ENCODE measurements at regions not wholly inside any gene's neighbourhood (a gene's known extent, or its start where the extent isn't known, plus 50 kb on each side); places are given as distances from the start of the nearest gene placed in this dataset.

DNA sequence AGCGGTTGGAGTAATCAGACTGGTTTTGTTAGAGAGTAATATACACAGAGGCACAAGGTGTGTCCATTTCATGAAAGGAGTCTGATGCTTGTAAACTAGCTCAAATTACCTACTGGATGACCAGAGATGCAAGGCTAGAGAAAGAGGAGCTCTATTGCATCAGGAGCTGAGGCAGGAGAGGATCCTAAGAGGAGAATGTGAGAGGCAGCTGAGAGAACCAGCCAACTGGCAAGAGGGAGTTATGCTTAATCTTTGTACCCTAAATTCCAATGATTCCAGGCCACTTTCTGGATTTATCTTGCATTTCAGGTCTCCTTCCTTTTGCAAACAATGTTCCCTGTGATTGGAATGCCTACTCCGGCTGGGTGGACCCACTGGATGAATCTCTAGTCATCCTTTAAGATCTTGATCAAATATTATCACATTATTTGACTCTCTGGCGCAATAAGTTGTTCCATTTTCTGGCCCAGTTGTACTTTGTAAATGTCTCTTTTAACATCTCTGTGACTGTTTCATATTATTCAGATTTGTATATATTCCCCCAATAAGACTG, 57.5 kb upstream of the PTPN12 start:
- H3K4me1 Mint-ChIP-seq: peaks cover 15% of the 10 kb centered on the region; the same call in 2 of the 3 replicates
- H3K4me2 ChIP-seq: no peak overlapping the region
- ATAC-seq: peak; percentile 23; the same call in 1 of the 3 replicates
- no peak overlapping the region for H3K27ac Mint-ChIP-seq
- peak; percentile 38 for DNase-seq (ENCODE audit: low spot score)
- TF ChIP-seq, protein P1, sequence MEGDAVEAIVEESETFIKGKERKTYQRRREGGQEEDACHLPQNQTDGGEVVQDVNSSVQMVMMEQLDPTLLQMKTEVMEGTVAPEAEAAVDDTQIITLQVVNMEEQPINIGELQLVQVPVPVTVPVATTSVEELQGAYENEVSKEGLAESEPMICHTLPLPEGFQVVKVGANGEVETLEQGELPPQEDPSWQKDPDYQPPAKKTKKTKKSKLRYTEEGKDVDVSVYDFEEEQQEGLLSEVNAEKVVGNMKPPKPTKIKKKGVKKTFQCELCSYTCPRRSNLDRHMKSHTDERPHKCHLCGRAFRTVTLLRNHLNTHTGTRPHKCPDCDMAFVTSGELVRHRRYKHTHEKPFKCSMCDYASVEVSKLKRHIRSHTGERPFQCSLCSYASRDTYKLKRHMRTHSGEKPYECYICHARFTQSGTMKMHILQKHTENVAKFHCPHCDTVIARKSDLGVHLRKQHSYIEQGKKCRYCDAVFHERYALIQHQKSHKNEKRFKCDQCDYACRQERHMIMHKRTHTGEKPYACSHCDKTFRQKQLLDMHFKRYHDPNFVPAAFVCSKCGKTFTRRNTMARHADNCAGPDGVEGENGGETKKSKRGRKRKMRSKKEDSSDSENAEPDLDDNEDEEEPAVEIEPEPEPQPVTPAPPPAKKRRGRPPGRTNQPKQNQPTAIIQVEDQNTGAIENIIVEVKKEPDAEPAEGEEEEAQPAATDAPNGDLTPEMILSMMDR (conservative IDR thresholded peaks at IDR 0.05; ENCODE audit: low read depth in 2 of 2): no peak
- TF ChIP-seq, protein P2, sequence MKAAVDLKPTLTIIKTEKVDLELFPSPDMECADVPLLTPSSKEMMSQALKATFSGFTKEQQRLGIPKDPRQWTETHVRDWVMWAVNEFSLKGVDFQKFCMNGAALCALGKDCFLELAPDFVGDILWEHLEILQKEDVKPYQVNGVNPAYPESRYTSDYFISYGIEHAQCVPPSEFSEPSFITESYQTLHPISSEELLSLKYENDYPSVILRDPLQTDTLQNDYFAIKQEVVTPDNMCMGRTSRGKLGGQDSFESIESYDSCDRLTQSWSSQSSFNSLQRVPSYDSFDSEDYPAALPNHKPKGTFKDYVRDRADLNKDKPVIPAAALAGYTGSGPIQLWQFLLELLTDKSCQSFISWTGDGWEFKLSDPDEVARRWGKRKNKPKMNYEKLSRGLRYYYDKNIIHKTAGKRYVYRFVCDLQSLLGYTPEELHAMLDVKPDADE (IDR thresholded peaks at IDR 0.05): no peak
- no peak for TF ChIP-seq ZNF331 (CRISPR knock-in tag; IDR thresholded peaks at IDR 0.05; ENCODE audit: low read depth)
- no peak for TF ChIP-seq EZH2 (IDR thresholded peaks at IDR 0.05; ENCODE audit: low read depth, unreplicated experiment)
- no peak for TF ChIP-seq POLR2AphosphoS5 (IDR thresholded peaks at IDR 0.05; ENCODE audit: low read depth)
- TF ChIP-seq, protein P3, sequence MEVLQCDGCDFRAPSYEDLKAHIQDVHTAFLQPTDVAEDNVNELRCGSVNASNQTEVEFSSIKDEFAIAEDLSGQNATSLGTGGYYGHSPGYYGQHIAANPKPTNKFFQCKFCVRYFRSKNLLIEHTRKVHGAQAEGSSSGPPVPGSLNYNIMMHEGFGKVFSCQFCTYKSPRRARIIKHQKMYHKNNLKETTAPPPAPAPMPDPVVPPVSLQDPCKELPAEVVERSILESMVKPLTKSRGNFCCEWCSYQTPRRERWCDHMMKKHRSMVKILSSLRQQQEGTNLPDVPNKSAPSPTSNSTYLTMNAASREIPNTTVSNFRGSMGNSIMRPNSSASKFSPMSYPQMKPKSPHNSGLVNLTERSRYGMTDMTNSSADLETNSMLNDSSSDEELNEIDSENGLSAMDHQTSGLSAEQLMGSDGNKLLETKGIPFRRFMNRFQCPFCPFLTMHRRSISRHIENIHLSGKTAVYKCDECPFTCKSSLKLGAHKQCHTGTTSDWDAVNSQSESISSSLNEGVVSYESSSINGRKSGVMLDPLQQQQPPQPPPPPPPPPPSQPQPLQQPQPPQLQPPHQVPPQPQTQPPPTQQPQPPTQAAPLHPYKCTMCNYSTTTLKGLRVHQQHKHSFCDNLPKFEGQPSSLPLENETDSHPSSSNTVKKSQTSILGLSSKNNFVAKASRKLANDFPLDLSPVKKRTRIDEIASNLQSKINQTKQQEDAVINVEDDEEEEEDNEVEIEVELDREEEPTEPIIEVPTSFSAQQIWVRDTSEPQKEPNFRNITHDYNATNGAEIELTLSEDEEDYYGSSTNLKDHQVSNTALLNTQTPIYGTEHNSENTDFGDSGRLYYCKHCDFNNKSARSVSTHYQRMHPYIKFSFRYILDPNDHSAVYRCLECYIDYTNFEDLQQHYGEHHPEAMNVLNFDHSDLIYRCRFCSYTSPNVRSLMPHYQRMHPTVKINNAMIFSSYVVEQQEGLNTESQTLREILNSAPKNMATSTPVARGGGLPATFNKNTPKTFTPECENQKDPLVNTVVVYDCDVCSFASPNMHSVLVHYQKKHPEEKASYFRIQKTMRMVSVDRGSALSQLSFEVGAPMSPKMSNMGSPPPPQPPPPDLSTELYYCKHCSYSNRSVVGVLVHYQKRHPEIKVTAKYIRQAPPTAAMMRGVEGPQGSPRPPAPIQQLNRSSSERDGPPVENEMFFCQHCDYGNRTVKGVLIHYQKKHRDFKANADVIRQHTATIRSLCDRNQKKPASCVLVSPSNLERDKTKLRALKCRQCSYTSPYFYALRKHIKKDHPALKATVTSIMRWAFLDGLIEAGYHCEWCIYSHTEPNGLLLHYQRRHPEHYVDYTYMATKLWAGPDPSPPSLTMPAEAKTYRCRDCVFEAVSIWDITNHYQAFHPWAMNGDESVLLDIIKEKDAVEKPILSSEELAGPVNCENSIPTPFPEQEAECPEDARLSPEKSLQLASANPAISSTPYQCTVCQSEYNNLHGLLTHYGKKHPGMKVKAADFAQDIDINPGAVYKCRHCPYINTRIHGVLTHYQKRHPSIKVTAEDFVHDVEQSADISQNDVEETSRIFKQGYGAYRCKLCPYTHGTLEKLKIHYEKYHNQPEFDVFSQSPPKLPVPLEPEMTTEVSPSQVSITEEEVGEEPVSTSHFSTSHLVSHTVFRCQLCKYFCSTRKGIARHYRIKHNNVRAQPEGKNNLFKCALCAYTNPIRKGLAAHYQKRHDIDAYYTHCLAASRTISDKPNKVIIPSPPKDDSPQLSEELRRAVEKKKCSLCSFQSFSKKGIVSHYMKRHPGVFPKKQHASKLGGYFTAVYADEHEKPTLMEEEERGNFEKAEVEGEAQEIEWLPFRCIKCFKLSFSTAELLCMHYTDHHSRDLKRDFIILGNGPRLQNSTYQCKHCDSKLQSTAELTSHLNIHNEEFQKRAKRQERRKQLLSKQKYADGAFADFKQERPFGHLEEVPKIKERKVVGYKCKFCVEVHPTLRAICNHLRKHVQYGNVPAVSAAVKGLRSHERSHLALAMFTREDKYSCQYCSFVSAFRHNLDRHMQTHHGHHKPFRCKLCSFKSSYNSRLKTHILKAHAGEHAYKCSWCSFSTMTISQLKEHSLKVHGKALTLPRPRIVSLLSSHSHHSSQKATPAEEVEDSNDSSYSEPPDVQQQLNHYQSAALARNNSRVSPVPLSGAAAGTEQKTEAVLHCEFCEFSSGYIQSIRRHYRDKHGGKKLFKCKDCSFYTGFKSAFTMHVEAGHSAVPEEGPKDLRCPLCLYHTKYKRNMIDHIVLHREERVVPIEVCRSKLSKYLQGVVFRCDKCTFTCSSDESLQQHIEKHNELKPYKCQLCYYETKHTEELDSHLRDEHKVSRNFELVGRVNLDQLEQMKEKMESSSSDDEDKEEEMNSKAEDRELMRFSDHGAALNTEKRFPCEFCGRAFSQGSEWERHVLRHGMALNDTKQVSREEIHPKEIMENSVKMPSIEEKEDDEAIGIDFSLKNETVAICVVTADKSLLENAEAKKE (CRISPR knock-in tag; IDR thresholded peaks at IDR 0.05): no peak
- no peak for TF ChIP-seq JUNB (IDR thresholded peaks at IDR 0.05; ENCODE audit: unreplicated experiment)
- no peak for TF ChIP-seq NANOG (IDR thresholded peaks at IDR 0.05; ENCODE audit: borderline replicate concordance)
- TF ChIP-seq CREB1 (CRISPR knock-in tag; IDR thresholded peaks at IDR 0.05; ENCODE audit: low read depth): no peak
- TF ChIP-seq ZNF114 (CRISPR knock-in tag; IDR thresholded peaks at IDR 0.05): no peak
- TF ChIP-seq EZH2phosphoT487 (IDR thresholded peaks at IDR 0.05; ENCODE audit: unreplicated experiment): no peak
- no peaks in the 10 kb centered on the region; the same call in 2 of the 3 replicates for H3K9me3 Mint-ChIP-seq
- H3K36me3 Mint-ChIP-seq (ENCODE audit: low read depth): no peaks in the 10 kb centered on the region
- H3K27ac ChIP-seq (ENCODE audit: low read depth): no peak overlapping the region
- H3K36me3 ChIP-seq (ENCODE audit: insufficient read depth): no peaks in the 10 kb centered on the region
- no peaks in the 10 kb centered on the region for H4K20me1 ChIP-seq (replicated peaks; ENCODE audit: insufficient read depth)
- peaks cover 7% of the 10 kb centered on the region for H3K4me1 ChIP-seq (ENCODE audit: insufficient read depth)
- H3K27me3 Mint-ChIP-seq (ENCODE audit: insufficient read depth, low read depth, poor library complexity): peaks cover 1% of the 10 kb centered on the region
- no peaks in the 10 kb centered on the region for H3K9me2 ChIP-seq (ENCODE audit: insufficient read depth)
- H2AFZ ChIP-seq: peak overlapping the region; percentile 6; the same call in 1 of the 2 replicates
- no peaks in the 10 kb centered on the region for H3K79me2 ChIP-seq (replicated peaks; ENCODE audit: insufficient read depth)
- no peaks in the 10 kb centered on the region for H3K27me3 ChIP-seq (ENCODE audit: insufficient read depth)
- no peak overlapping the region for H3K4me3 ChIP-seq
- no peak overlapping the region for H3K4me3 Mint-ChIP-seq
- no peaks in the 10 kb centered on the region for H3F3A ChIP-seq (replicated peaks; ENCODE audit: low read depth)
